Esophagus mucosa (tissue), 1 donor: ENCODE measurements at regions not wholly inside any gene's neighbourhood (a gene's known extent, or its start where the extent isn't known, plus 50 kb on each side); places are given as distances from the start of the nearest gene placed in this dataset.

ENCODE experiments used
- ATAC-seq: fragments of 200-7000 bp; cut with Tn5 transposase; one replicate; pipeline ENCODE4 v1.9.1; 2020
- donor health status: DM: yes; HTN: yes; CAD: no.

- ATAC-seq = peak; percentile 78
Observed at GRCh38 chr5:148012801-148013200, 51.0 kb upstream of the SPINK5 start.

GRCh38 chr5:148011398-148012137, 52.2 kb upstream of the SPINK5 start:
- peak; percentile 61 for ATAC-seq

DNA sequence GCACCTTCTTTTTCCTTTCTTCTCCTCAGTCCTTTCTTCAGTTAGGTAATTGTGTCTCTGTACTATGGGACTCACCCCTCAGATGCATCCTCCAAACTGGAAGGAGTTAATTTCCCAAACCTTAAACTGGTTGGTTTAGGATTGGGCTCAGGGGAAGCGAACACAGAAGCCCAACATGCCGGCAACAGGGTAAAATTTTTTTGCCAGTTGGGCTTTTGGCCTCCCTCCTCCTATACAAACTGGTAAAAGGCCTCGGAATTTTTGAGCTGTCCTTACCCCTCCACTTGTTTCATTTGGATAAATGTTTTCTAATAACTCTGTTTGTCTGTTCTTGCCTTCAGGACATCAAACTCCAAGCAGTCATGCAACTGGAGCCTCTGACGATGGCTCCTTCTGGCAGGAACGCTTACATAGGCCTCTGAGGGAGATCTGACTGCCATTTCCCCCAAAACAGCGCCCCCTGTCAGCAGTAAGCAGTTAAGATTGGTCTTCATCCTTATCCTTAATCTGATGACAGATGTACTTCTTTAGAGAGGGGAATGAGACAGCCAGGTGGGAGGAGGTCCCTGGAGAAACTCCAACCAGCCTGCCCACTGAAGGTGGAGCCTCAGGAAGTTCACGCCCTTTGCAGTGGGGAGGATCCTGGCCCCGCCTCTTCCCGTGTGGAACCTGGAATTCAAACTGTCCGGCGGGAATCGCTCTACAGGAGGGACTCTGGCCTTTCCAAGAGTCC, 57.8 kb upstream of the SPINK5 start:
- no peak for ATAC-seq

DNA sequence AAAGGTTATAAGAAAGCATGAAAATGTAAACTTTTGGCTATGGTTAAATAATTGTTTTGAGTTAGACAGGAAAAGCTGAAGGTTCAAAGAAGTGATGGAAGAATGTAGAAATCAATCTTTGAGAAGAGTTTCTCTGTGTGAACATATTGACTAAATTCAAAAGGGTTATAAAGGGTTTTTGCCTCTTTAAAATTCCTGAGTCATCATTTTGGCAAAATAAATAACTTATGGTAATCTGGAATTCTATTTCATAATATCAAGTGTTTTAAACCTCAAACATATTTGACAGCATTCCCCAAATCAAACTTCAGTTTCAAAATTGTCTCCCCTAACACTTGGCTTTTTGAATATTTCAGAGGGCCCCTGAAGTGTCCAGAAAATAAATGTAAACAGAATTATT, 60.6 kb upstream of the SPINK5 start:
- no peak for ATAC-seq

GRCh38 chr5:148002451-148002850, 61.3 kb upstream of the SPINK5 start:
- peak; percentile 78 for ATAC-seq

- ATAC-seq = peak; percentile 72
Observed at GRCh38 chr5:148000036-148000435, 63.7 kb upstream of the SPINK5 start.

- peak; percentile 65 for ATAC-seq
Observed at GRCh38 chr5:147998704-147999103, 65.1 kb upstream of the SPINK5 start.

GRCh38 chr5:147997486-147997885, 66.3 kb upstream of the SPINK5 start:
- no peak for ATAC-seq

DNA sequence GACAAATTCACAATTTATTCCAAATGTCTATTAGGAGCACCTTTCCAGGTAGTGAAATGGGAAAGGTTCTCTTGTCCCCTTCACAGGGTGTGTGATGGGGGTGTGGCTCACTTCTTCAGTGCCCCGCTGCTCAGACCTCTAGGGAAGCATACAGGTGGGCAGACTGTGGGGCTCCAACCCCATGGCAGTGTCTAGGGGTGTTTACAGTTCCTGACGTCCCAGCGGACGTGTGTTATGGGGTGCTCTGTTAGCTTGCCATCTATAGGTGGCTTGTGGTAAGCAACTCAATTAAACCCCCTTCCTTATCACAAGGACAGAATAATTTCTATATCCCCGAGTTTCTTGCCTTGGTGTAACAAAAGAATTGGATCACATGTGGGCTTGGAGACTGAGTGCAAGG, 67.4 kb upstream of the SPINK5 start:
- no peak for ATAC-seq

GRCh38 chr5:147995846-147996245, 67.9 kb upstream of the SPINK5 start:
- no peak for ATAC-seq

DNA sequence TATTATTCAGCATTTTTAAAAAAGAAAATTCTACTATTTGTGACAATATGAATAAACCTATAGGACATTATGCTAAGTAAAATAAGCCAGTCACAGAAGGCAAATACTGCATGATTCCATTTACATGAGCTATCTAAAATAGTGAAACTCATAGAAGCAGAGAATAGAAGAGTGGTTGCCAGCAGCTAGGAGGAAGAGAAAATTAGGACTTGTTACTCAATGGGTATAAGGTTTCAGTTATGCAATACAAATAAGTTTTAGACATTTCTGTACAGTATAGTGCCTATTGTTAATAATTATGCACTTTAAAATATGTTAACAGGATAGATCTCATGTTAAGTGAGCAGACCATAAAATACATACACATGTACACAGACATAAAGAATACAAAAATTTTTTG, 73.8 kb upstream of the SPINK5 start:
- ATAC-seq = no peak

GRCh38 chr5:147989239-147989638, 74.5 kb upstream of the SPINK5 start:
- ATAC-seq = no peak

DNA sequence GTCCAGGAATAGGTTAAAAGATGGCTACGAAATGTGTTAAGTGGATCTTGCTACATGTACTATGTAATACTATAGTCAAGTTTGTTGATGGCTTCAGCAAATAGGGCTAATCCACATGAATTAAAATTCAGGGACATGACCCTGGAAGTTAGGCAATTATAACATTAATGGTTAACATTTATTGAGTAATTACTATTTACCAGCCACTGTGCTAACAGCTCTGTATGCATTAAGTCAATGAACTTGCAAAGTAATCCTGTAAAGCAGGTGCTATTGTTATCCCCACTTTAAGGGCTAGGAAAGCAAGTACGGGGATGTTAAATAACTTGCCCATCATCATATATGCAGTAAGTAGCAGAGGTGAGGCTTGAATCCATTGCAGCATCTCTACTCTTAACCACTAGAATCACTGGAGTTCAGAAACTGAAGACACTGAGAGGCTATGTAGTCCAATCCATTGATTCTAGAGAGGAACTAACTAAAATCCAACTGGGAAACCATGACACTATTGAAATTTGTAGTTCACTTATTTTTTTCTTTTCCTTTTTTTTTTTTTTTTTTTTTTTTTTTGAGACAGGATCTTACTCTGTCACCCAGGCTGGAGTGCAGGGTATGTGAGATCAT, 77.5 kb upstream of the SPINK5 start:
- peak; percentile 83 for ATAC-seq

DNA sequence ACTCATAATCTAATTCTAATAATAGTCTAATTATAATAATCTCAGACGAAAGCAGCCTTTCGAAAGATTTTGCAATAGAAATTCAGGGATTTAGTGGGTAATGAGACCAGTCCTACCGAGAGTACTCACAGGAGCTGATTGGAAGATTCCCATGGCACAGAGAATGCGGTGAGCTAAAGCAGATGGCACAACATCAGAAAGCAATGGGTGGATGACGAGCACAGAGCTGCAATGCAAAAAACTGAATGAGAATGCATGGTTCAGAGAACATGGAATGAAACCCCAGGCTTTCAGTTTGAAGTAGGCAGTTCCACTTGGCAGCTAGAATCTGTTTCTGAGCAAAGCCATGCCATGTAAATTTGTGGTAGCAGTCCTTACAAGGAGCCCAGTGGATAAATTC, 78.2 kb upstream of the SPINK5 start:
- ATAC-seq = peak; percentile 66

GRCh38 chr5:147983742-147984141, 77.4 kb upstream of the C5orf46 start:
- no peak for ATAC-seq

- ATAC-seq = peak; percentile 77
Observed at GRCh38 chr5:147981074-147981473, 74.7 kb upstream of the C5orf46 start.

GRCh38 chr5:147979761-147980160, 73.4 kb upstream of the C5orf46 start:
- ATAC-seq = peak; percentile 88

- peak; percentile 75 for ATAC-seq
Observed at GRCh38 chr5:147972076-147972840, 65.9 kb upstream of the C5orf46 start.

DNA sequence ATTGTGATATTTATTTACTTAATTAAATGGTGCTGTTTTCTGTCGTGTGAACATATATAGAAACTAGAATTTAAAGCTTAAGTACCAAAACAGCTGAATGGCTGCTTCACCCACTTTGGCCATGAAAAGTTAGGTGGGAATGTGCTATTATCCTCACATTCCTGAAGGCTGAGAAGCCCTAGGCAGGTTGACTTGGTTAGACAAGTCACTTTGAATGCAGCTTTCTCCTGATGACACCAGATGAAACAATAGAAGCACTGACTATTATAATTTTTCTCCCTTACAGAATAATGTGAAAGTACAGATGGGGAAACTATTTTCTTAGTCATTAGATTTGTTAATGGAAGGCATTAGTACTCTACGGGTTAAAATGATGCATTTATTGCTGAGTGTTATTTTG, 65.1 kb upstream of the C5orf46 start:
- ATAC-seq = peak; percentile 63

DNA sequence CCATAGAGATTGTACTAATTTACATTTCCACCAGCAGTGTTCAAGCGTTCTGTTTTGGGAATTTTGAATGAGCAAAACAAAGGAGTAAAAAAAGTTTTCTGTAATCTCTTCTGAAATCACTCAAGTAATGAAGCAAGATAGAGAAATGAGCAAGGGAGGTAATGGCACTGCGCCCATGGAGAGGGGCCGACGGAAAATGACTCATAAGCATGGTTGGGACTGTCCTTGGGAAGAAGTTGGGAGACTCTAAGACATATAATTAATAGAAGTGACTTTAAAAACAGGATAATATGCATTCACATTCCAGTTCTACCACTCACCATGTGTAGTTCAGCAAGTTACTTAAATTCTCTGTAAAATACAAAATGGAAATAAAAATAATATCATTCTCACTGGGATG, 62.5 kb upstream of the C5orf46 start:
- no peak for ATAC-seq

GRCh38 chr5:147966829-147967228, 60.5 kb upstream of the C5orf46 start:
- ATAC-seq = no peak

GRCh38 chr5:147966326-147966725, 60.0 kb upstream of the C5orf46 start:
- ATAC-seq = no peak

DNA sequence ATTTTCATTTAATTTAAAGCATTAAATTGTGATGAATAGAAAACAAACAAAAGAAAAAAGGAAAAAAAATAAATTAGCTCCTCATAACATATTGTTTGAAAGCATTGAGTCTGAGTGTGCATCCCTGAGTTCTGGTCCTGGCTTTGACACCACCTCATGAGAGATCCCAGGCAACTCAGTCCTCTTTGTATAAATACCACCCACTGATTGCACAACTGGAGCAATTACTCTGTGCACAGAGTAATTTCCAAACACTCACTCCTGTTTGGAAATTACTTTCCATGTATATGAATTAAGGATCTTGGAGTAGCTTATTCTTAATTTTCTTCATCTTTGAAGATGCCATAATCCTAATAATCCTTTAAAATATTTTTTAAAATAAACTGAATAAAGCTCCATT, 59.4 kb upstream of the C5orf46 start:
- peak; percentile 41 for ATAC-seq
